ENCODE measurements at regions not wholly inside any gene's neighbourhood (a gene's known extent, or its start where the extent isn't known, plus 50 kb on each side); places are given as distances from the start of the nearest gene placed in this dataset.
"Not testable (repeated sequence)": the region's sequence is repeated elsewhere in the genome, so short reads cannot be mapped to it uniquely, and the experiment has no call there.

GRCh38 chr10:25107756-25108155 lies 67.0 kb upstream of the GPR158 start:
- TF ChIP-seq CTCF (IDR thresholded peaks at IDR 0.05), result no peak
- intact Hi-C loops (cut with DNase I), result no loop called here
- Histone ChIP-seq H3K27ac (no peak overlapping the region), H3K36me3 (no peaks in the 10 kb centered on the region), H3K4me1 (no peaks in the 10 kb centered on the region), H3K9me3 (no peaks in the 10 kb centered on the region), H3K4me3 (no peak overlapping the region), H3K27me3 (no peaks in the 10 kb centered on the region)
- ATAC-seq, result no peak
- DNase-seq, result no peak

DNA sequence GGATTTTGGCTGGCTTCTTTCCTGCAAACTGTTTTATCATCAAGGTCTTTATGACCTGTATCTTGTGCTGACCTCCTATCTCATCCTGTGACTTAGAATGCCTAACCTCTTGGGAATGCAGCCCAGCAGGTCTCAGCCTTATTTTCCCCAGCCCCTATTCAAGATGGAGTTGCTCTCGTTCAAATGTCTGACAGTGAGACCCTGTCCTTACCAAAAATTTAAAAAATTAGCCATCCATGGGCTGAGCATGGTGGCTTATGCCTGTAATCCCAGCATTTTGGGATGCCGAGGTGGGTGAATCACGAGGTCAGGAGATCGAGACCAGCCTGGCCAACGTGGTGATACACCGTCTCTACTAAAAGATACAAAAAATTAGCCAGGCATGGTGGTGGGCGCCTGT lies 64.9 kb upstream of the GPR158 start:
- H3K4me1 ChIP-seq; H3K4me3 ChIP-seq; H3K36me3 ChIP-seq; H3K9me3 ChIP-seq; intact Hi-C loops (cut with DNase I); H3K27ac ChIP-seq; DNase-seq; ATAC-seq; H3K27me3 ChIP-seq: not testable (repeated sequence)

DNA sequence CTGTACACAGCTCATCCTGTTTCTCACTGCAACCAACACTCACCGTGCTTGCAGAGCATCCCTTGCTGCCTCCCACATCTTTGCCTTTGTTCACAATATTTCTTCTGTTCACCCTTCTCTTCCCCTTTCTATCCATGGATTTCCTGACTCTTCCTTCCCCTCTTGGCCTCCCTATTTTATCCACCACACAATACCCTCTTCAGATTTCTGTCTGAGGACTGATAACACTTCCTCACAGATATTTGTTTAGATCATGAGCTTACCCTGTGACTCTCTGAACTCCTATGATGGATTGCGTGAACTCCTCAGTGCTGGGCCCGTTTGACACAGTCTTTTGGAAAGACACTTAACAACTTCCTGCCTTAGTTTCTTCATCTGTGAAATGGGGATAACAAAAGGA lies 62.8 kb upstream of the GPR158 start:
- H3K4me1 ChIP-seq, result no peaks in the 10 kb centered on the region
- H3K9me3 ChIP-seq, result no peaks in the 10 kb centered on the region
- TF ChIP-seq CTCF (IDR thresholded peaks at IDR 0.05), result no peak
- intact Hi-C loops (cut with DNase I), result no loop called here
- H3K4me3 ChIP-seq, result no peak overlapping the region
- DNase-seq, result no peak
- no peaks in the 10 kb centered on the region for H3K36me3 ChIP-seq
- ATAC-seq, result no peak
- H3K27ac ChIP-seq, result no peak overlapping the region
- H3K27me3 ChIP-seq, result no peaks in the 10 kb centered on the region

GRCh38 chr10:25113191-25114035 lies 61.4 kb upstream of the GPR158 start:
- peak; percentile 77 for DNase-seq
- Histone ChIP-seq H3K4me1 (no peaks in the 10 kb centered on the region), H3K36me3 (no peaks in the 10 kb centered on the region), H3K9me3 (no peaks in the 10 kb centered on the region), H3K4me3 (no peak overlapping the region), H3K27ac (no peak overlapping the region), H3K27me3 (peaks cover 10% of the 10 kb centered on the region)
- peak; percentile 92 for ATAC-seq
- intact Hi-C loops (cut with DNase I), result no loop called here
- peak; percentile 69 for TF ChIP-seq CTCF (IDR thresholded peaks at IDR 0.05)

- DNase-seq (no peak), ATAC-seq (no peak)
- H3K27ac ChIP-seq, result no peak overlapping the region
- H3K9me3 ChIP-seq, result no peaks in the 10 kb centered on the region
- no peaks in the 10 kb centered on the region for H3K4me1 ChIP-seq
- no peak for TF ChIP-seq CTCF (IDR thresholded peaks at IDR 0.05)
- no peak overlapping the region for H3K4me3 ChIP-seq
- peaks cover 10% of the 10 kb centered on the region for H3K27me3 ChIP-seq
- no peaks in the 10 kb centered on the region for H3K36me3 ChIP-seq
- intact Hi-C loops (cut with DNase I), result no loop called here
These were observed 60.8 kb upstream of the GPR158 start for GRCh38 chr10:25114036-25114411.

- DNase-seq (no peak), ATAC-seq (no peak)
- Histone ChIP-seq H3K36me3 (no peaks in the 10 kb centered on the region), H3K4me3 (no peak overlapping the region), H3K4me1 (no peaks in the 10 kb centered on the region), H3K9me3 (no peaks in the 10 kb centered on the region), H3K27me3 (peaks cover 10% of the 10 kb centered on the region), H3K27ac (no peak overlapping the region)
- no peak for TF ChIP-seq CTCF (IDR thresholded peaks at IDR 0.05)
- intact Hi-C loops (cut with DNase I), result no loop called here
These were observed 57.0 kb upstream of the GPR158 start for GRCh38 chr10:25117757-25118156.
